Aorta (tissue), 5 donors: ENCODE measurements at regions not wholly inside any gene's neighbourhood (a gene's known extent, or its start where the extent isn't known, plus 50 kb on each side); places are given as distances from the start of the nearest gene placed in this dataset.

Source experiments
- ATAC-seq: fragments of 200-7000 bp; cut with Tn5 transposase; one replicate; pipeline ENCODE4 v1.9.1; 2022; ENCODE audit warnings: moderate library complexity; ENCODE audit not compliant: low FRiP score
- DNase-seq, 2 donors: peaks; one replicate each; pipeline ENCODE4 v3.0.0-alpha.2; 2020
- H3K27ac ChIP-seq, 2 donors: one replicate each; pipeline ENCODE4 v1.5.1; 2013; ENCODE audit warnings: low read length in 2 of 2, mild to moderate bottlenecking in 2 of 2, moderate library complexity in 2 of 2, control low read depth in 1 of 2, inconsistent platforms in 1 of 2, low read depth in 1 of 2
- H3K27me3 ChIP-seq, 2 donors: one replicate each; pipeline ENCODE4 v1.6.1; 2013; ENCODE audit warnings: control low read depth in 1 of 2, low read length in 1 of 2, mild to moderate bottlenecking in 1 of 2, moderate library complexity in 1 of 2; ENCODE audit not compliant: insufficient read depth in 2 of 2, control insufficient read depth in 1 of 2
- H3K36me3 ChIP-seq, 2 donors: one replicate each; pipeline ENCODE4 v1.6.1; 2013; ENCODE audit warnings: control low read depth in 1 of 2, low read length in 1 of 2, mild to moderate bottlenecking in 1 of 2; ENCODE audit not compliant: insufficient read depth in 2 of 2, control insufficient read depth in 1 of 2
- H3K4me1 ChIP-seq, 2 donors: one replicate each; pipeline ENCODE4 v1.6.1; 2013; ENCODE audit warnings: low read length in 2 of 2, control low read depth in 1 of 2, mild to moderate bottlenecking in 1 of 2, moderate library complexity in 1 of 2; ENCODE audit not compliant: insufficient read depth in 2 of 2, control insufficient read depth in 1 of 2
- H3K4me3 ChIP-seq, 2 donors: one replicate each; pipeline ENCODE4 v1.5.1; 2013; ENCODE audit warnings: low read length in 2 of 2, control low read depth in 1 of 2, mild to moderate bottlenecking in 1 of 2
- H3K9me3 ChIP-seq: one replicate; pipeline ENCODE4 v1.6.1; 2013; ENCODE audit warnings: mild to moderate bottlenecking, low read length; ENCODE audit not compliant: control insufficient read depth
- WGBS, 2 donors: extraction: QIAGEN DNeasy Blood & Tissue Kit; methylation state at CpG; one replicate each; pipeline ENCODE4 v1.1.7; 2013; 5-methylcytosine and 5-hydroxymethylcytosine counted together
- intact Hi-C, 2 donors: fragments of 100-400 bp; cut with DNase I; formaldehyde crosslinking; loops; one replicate each; pipeline versions ENCODE4 v1.14.2 to v1.15.0; 2022
- donor health status: healthy with polysubstance abuse.
- donor health status: Bipolar disorder and iron deficiency.
- donor health status: DM: no; HTN: no; CAD: no.
- donor health status: DM: no; HTN: no; CAD: no.
- donor health status: DM: yes; HTN: yes; CAD: no.

DNA sequence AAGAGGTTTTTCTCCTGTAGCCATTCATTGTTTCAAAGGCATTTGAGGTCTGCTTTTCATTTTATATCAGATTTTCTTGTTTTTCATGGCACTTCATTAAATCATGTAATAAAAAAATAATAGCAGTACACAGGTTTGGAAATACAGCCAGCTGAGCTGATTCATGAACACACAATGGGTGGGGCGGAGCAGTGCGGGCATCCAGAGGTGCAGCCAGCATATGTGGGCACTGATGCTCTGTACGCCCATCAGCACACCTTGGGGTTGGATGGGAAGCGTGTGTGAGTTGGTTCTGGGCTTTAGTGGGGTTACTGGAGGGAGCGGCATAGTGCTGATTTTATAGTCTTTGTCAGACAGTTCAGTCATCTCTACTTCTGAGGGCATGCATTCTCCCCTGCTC lies 54.2 kb upstream of the IRX4 start:
- Histone ChIP-seq H3K36me3 (no peaks in the 10 kb centered on the region), H3K4me1 (no peaks in the 10 kb centered on the region), H3K27me3 (no peaks in the 10 kb centered on the region), H3K27ac (no peak overlapping the region), H3K4me3 (no peak overlapping the region), H3K9me3 (peaks cover 1% of the 10 kb centered on the region)
- ATAC-seq (no peak), DNase-seq (no peak)
- 90 to 94% methylated on average over 5 of the region's 5 CpGs for WGBS, 2 donors
- intact Hi-C loops, result no loop called here

DNA sequence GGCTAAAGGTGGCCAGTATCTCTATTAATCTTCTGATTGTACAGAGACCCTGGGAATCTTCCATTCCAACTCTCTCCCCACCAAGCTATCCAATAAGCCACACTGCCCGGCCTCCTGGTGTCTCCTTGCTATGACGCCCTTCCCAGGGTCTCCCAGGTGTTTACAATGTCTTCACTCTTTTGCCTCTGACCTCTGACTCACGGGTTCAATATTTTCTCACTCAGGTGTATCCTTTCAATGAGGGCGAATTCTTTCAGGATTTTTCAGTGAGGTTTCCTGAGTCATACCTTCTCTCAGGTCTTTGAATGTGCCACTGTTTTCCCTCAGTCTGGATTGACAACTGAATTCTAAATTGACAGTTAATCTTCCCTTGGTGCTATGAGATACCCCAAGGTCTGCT lies 53.7 kb upstream of the IRX4 start:
- Histone ChIP-seq H3K4me1 (no peaks in the 10 kb centered on the region), H3K36me3 (no peaks in the 10 kb centered on the region), H3K27ac (no peak overlapping the region), H3K9me3 (peaks cover 1% of the 10 kb centered on the region), H3K4me3 (no peak overlapping the region), H3K27me3 (no peaks in the 10 kb centered on the region)
- intact Hi-C loops, result no loop called here
- no peak for DNase-seq
- ATAC-seq, result no peak
- 81 to 89% methylated on average over 4 of the region's 4 CpGs for WGBS, 2 donors

DNA sequence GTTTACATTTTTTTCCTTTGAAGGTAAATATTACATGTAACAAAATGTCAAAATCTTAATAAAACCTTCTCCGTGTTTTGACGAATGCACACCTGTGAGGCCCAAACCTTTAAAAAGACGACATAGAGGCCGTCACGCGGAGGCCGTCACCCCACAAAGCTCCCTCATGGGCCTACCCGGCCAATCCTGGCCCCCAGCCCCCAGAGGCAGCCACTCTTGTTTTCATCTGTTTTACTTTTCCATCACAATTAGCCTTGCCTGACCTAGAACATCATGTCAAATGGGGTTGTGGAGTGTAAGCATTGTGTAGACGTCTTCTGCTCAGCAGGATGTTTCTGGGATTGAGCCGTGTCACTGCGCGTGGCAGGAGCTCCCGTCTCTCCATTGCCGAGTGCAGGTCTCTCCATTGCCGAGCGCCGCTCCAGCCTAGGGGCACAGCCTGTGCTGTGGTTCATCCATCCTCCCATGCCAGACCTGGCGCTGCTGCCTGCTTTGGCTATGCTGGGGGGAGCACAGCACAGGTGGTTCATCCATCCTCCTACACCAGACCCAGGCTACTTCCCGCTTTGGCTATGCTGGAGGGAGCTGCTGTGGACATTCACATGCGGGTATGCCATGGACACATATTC lies 52.2 kb upstream of the IRX4 start:
- Histone ChIP-seq H3K36me3 (no peaks in the 10 kb centered on the region), H3K4me3 (no peak overlapping the region), H3K4me1 (no peaks in the 10 kb centered on the region), H3K9me3 (peaks cover 1% of the 10 kb centered on the region), H3K27me3 (no peaks in the 10 kb centered on the region), H3K27ac (no peak overlapping the region)
- 87 to 94% methylated on average over 20 of the region's 20 CpGs for WGBS, 2 donors
- ATAC-seq (no peak), DNase-seq (no peak)
- intact Hi-C loops, result no loop called here

DNA sequence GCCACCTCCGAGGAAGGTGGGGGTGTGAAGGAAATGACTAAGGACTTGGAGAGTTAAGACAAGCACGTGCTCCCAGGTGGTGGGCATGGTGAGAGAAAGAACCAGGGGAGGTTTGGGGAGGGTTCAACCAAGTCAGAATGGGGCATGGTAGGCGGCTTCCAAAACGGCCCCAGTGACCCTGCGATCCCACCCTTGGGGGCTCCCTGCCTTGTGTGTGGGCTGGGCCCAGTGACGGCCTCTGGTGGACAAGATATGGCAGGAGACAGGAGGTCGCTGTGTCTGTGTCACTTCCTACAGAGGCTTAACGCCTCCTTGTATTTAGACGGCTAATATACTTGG lies 51.3 kb upstream of the IRX4 start:
- H3K4me1 ChIP-seq, result no peaks in the 10 kb centered on the region
- no peak overlapping the region for H3K4me3 ChIP-seq
- H3K27me3 ChIP-seq, result no peaks in the 10 kb centered on the region
- no peaks in the 10 kb centered on the region for H3K36me3 ChIP-seq
- no peak overlapping the region for H3K27ac ChIP-seq
- peaks cover 1% of the 10 kb centered on the region for H3K9me3 ChIP-seq
- WGBS, 2 donors, result 86 to 91% methylated on average over 9 of the region's 9 CpGs
- ATAC-seq (no peak), DNase-seq (no peak)
- intact Hi-C loops, result no loop called here

DNA sequence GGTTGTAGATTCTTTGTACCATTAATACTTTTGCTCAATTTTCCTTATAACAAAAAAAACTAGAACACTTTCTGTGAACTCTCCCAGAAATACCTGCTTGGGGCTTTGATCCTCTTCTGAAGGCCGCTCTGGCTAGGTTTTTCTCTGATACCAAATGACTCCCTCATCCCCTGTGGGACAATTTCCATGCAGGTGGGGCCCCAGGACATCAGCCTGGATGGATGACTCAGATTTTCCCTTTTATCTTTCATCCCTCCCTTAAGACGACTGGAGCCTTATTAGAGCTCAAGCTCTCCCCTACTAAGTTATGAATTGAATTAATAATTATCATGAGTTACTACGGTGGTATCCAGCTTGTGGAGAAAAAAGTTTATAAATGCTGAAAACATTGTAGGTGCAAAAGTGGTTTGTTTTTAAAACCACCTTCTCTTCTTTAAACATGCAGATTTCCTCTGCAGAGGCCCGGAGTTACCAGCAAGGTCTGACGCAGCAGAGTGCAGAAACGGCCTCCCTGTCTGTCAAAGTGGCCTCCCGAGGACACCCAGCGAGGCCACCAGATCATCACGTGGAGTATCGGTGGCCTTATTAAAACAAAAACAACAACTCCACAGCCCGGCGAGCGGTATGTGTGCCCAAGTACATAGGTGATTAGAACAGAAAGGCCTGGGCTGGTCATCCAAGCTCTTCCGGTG lies 50.8 kb upstream of the IRX4 start:
- H3K9me3 ChIP-seq, result peaks cover 1% of the 10 kb centered on the region
- H3K27ac ChIP-seq, result no peak overlapping the region
- H3K4me1 ChIP-seq, result no peaks in the 10 kb centered on the region
- no peaks in the 10 kb centered on the region for H3K36me3 ChIP-seq
- WGBS, 2 donors, result 87 to 90% methylated on average over 14 of the region's 14 CpGs
- ATAC-seq (no peak), DNase-seq (no peak)
- H3K4me3 ChIP-seq, result no peak overlapping the region
- no peaks in the 10 kb centered on the region for H3K27me3 ChIP-seq
- intact Hi-C loops, result no loop called here
